CD14-positive monocyte (primary cell): ENCODE measurements at regions not wholly inside any gene's neighbourhood (a gene's known extent, or its start where the extent isn't known, plus 50 kb on each side); places are given as distances from the start of the nearest gene placed in this dataset.

Source experiments
- DNase-seq, 3 donors: peaks; one replicate each; pipeline ENCODE4 v3.0.0-alpha.2; 2011 to 2022
- H2AFZ ChIP-seq: 2 replicates; pipeline ENCODE4 v1.6.0; 2012; ENCODE audit warnings: mild to moderate bottlenecking, low read depth, low read length, inconsistent platforms; ENCODE audit not compliant: insufficient read depth, poor library complexity, severe bottlenecking
- H3K27ac ChIP-seq, 2 donors: 1 replicate in 1 of 2; 2 replicates in 1 of 2; pipeline ENCODE4 v1.5.1; 2012 to 2013; ENCODE audit warnings: low read length in 2 of 2, control low read depth in 1 of 2, inconsistent platforms in 1 of 2, low read depth in 1 of 2, mild to moderate bottlenecking in 1 of 2
- H3K27me3 ChIP-seq, 2 donors: one replicate each; pipeline versions ENCODE4 v1.6.0 to v1.6.1; 2011 to 2013; ENCODE audit warnings: low read length in 2 of 2; ENCODE audit not compliant: control insufficient read depth in 2 of 2, insufficient read depth in 2 of 2
- H3K36me3 ChIP-seq, 2 donors: replicated peaks in 1 of 2; 1 replicate in 1 of 2; 2 replicates in 1 of 2; pipeline versions ENCODE4 v1.5.1 to v1.6.1; 2012 to 2013; ENCODE audit warnings: low read length in 2 of 2, control low read depth in 1 of 2, inconsistent platforms in 1 of 2, mild to moderate bottlenecking in 1 of 2; ENCODE audit not compliant: insufficient read depth in 2 of 2, control insufficient read depth in 1 of 2
- H3K4me1 ChIP-seq, 2 donors: 1 replicate in 1 of 2; 2 replicates in 1 of 2; pipeline versions ENCODE4 v1.5.1 to v1.6.1; 2012 to 2013; ENCODE audit warnings: low read length in 2 of 2, control low read depth in 1 of 2, inconsistent platforms in 1 of 2, mild to moderate bottlenecking in 1 of 2, moderate library complexity in 1 of 2; ENCODE audit not compliant: insufficient read depth in 2 of 2, control insufficient read depth in 1 of 2
- H3K4me2 ChIP-seq: replicated peaks from 2 replicates; pipeline ENCODE3; 2012; ENCODE audit warnings: low read length, moderate library complexity, mild to moderate bottlenecking; ENCODE audit not compliant: poor library complexity, severe bottlenecking; ENCODE audit errors: extremely low read depth
- H3K4me3 ChIP-seq, 3 experiments: fragments of 200-600 bp in 1 of 3; sonication (generic) in 1 of 3; replicated peaks in 1 of 3; 1 replicate in 2 of 3; 2 replicates in 1 of 3; pipeline ENCODE4 v1.5.1; 2011 to 2013; ENCODE audit warnings: low read length in 3 of 3, mild to moderate bottlenecking in 3 of 3, control low read depth in 2 of 3, low read depth in 2 of 3, inconsistent platforms in 1 of 3, moderate library complexity in 1 of 3
- H3K79me2 ChIP-seq: 2 replicates; pipeline ENCODE4 v1.6.0; 2012; ENCODE audit warnings: mild to moderate bottlenecking, control low read depth, inconsistent platforms, low read length, moderate library complexity; ENCODE audit not compliant: insufficient read depth
- H3K9ac ChIP-seq: 2 replicates; pipeline ENCODE4 v1.6.0; 2017; ENCODE audit warnings: low read length, mild to moderate bottlenecking; ENCODE audit not compliant: insufficient read depth, poor library complexity, severe bottlenecking
- H3K9me3 ChIP-seq, 2 donors: replicated peaks in 1 of 2; 1 replicate in 1 of 2; 2 replicates in 1 of 2; pipeline versions ENCODE4 v1.5.1 to v1.6.1; 2012 to 2013; ENCODE audit warnings: low read length in 2 of 2, control low read depth in 1 of 2; ENCODE audit not compliant: control insufficient read depth in 1 of 2, insufficient read depth in 1 of 2
- H4K20me1 ChIP-seq: 2 replicates; pipeline ENCODE4 v1.6.0; 2012; ENCODE audit warnings: mild to moderate bottlenecking, low read length, control low read depth, moderate library complexity; ENCODE audit not compliant: insufficient read depth
- H3K27ac Mint-ChIP-seq, 7 donors: one replicate each; pipeline ENCODE4 v1.8.0; 2020; ENCODE audit warnings: mild to moderate bottlenecking in 7 of 7, mixed read lengths in 7 of 7, moderate library complexity in 6 of 7, inconsistent platforms in 2 of 7
- H3K27me3 Mint-ChIP-seq, 3 donors: one replicate each; pipeline ENCODE4 v1.8.0; 2021 to 2022; ENCODE audit warnings: low read depth in 3 of 3, mild to moderate bottlenecking in 3 of 3, mixed read lengths in 3 of 3, moderate library complexity in 3 of 3, inconsistent platforms in 1 of 3
- H3K36me3 Mint-ChIP-seq, 2 donors: one replicate each; pipeline ENCODE4 v1.8.0; 2020; ENCODE audit warnings: mixed read lengths in 2 of 2, inconsistent platforms in 1 of 2, mild to moderate bottlenecking in 1 of 2
- H3K4me1 Mint-ChIP-seq: one replicate; pipeline ENCODE4 v1.8.0; 2020; ENCODE audit warnings: mild to moderate bottlenecking, mixed read lengths
- H3K4me3 Mint-ChIP-seq, 2 donors: one replicate each; pipeline ENCODE4 v1.8.0; 2020; ENCODE audit warnings: mild to moderate bottlenecking in 2 of 2, mixed read lengths in 2 of 2, moderate library complexity in 1 of 2
- H3K9me3 Mint-ChIP-seq, 7 donors: one replicate each; pipeline ENCODE4 v1.8.0; 2020 to 2022; ENCODE audit warnings: mixed read lengths in 7 of 7, mild to moderate bottlenecking in 6 of 7, moderate library complexity in 6 of 7, inconsistent platforms in 2 of 7
- WGBS: methylation state at CpG from one replicate; pipeline ENCODE4 v1.1.5; 2013; ENCODE audit warnings: missing lambda C conversion rate; ENCODE audit not compliant: insufficient coverage; 5-methylcytosine and 5-hydroxymethylcytosine counted together
- intact Hi-C, 2 donors: fragments of 100-400 bp; cut with micrococcal nuclease; formaldehyde crosslinking; loops; one replicate each; pipeline versions ENCODE4 v1.15.0 to v1.15.1; 2023
- TF ChIP-seq, protein P1 (sequence below): fragments of 200-600 bp; IDR thresholded peaks from one replicate; pipeline ENCODE4 v1.8.0; 2022; ENCODE audit warnings: antibody characterized with exemption, mild to moderate bottlenecking

DNA sequence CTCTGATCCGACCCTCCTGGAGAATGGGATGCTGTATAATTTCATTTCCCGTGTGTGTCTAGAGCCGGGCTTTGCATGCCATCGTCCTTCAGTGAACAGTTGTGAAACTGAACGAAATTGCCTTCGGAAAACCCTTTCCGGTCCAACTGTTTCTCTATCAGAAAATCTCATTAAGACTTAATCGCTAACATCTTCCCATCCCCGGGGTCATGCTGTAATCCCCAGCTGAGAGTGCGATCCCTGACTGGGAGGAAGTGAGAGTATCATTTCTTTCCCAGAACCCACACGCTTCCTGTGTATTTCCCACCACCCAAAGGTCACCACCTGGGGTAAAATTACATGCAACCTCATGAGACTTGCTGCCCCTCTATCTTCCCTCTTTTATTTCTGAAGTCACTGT lies 75.6 kb upstream of the RBFOX1 start:
- intact Hi-C loops: no loop called here
- H4K20me1 ChIP-seq: no peaks in the 10 kb centered on the region
- no peaks in the 10 kb centered on the region for H3K9me3 ChIP-seq
- H3K9ac ChIP-seq: no peak overlapping the region
- no peaks in the 10 kb centered on the region for H3K27me3 ChIP-seq
- H2AFZ ChIP-seq: no peak overlapping the region
- no peak overlapping the region for H3K4me3 ChIP-seq
- no peaks in the 10 kb centered on the region for H3K36me3 ChIP-seq
- H3K9me3 Mint-ChIP-seq: no peaks in the 10 kb centered on the region
- no peaks in the 10 kb centered on the region for H3K36me3 Mint-ChIP-seq
- no peaks in the 10 kb centered on the region for H3K4me1 Mint-ChIP-seq
- no peaks in the 10 kb centered on the region for H3K4me1 ChIP-seq
- H3K4me3 Mint-ChIP-seq: no peak overlapping the region
- TF ChIP-seq, protein P1, sequence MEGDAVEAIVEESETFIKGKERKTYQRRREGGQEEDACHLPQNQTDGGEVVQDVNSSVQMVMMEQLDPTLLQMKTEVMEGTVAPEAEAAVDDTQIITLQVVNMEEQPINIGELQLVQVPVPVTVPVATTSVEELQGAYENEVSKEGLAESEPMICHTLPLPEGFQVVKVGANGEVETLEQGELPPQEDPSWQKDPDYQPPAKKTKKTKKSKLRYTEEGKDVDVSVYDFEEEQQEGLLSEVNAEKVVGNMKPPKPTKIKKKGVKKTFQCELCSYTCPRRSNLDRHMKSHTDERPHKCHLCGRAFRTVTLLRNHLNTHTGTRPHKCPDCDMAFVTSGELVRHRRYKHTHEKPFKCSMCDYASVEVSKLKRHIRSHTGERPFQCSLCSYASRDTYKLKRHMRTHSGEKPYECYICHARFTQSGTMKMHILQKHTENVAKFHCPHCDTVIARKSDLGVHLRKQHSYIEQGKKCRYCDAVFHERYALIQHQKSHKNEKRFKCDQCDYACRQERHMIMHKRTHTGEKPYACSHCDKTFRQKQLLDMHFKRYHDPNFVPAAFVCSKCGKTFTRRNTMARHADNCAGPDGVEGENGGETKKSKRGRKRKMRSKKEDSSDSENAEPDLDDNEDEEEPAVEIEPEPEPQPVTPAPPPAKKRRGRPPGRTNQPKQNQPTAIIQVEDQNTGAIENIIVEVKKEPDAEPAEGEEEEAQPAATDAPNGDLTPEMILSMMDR: no peak
- WGBS: 100% methylated on average over 1 of the region's 11 CpGs
- no peaks in the 10 kb centered on the region for H3K79me2 ChIP-seq
- H3K27ac Mint-ChIP-seq: no peak overlapping the region
- peaks cover 0 to 1% (median 0%) of the 10 kb centered on the region in 3 donors for H3K27me3 Mint-ChIP-seq
- no peak overlapping the region for H3K27ac ChIP-seq
- DNase-seq: no peak
- no peak overlapping the region for H3K4me2 ChIP-seq

DNA sequence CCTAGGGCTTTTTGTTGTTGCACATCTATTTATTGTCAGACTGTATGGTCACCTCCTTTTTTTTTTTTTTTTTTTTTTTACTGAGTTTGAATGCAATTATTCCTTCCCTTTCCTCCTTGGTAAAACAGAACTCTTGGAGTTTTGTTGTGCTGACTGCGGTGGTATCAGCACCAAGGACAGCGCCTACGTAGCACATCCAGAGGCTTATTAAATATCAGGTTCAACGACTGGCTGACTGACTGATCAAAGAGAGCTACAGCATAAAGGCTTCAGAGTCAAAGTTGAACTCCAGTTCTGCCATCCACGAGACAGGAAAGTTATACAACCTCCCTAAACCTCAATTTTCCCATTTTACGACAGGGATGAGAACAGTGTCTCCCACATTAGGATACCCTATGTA lies 86.1 kb upstream of the RBFOX1 start:
- Mint-ChIP-seq H3K4me1 (no peaks in the 10 kb centered on the region), H3K36me3 (no peaks in the 10 kb centered on the region), H3K27me3 (no peaks in the 10 kb centered on the region), H3K4me3 (no peak overlapping the region), H3K27ac (no peak overlapping the region), H3K9me3 (peaks cover 0 to 2% (median 0%) of the 10 kb centered on the region in 7 donors)
- H3K27ac ChIP-seq: no peak overlapping the region
- no peaks in the 10 kb centered on the region for H3K4me1 ChIP-seq
- no peak overlapping the region for H2AFZ ChIP-seq
- H3K4me3 ChIP-seq: no peak overlapping the region
- no peaks in the 10 kb centered on the region for H3K79me2 ChIP-seq
- H4K20me1 ChIP-seq: no peaks in the 10 kb centered on the region
- DNase-seq: no peak
- intact Hi-C loops: no loop called here
- no peak overlapping the region for H3K4me2 ChIP-seq
- H3K27me3 ChIP-seq: no peaks in the 10 kb centered on the region
- no peaks in the 10 kb centered on the region for H3K36me3 ChIP-seq
- H3K9me3 ChIP-seq: no peaks in the 10 kb centered on the region
- TF ChIP-seq, protein P1: no peak
- WGBS: 11% methylated on average over 3 of the region's 6 CpGs
- no peak overlapping the region for H3K9ac ChIP-seq
